CD14-positive monocyte (primary cell): ENCODE measurements at regions not wholly inside any gene's neighbourhood (a gene's known extent, or its start where the extent isn't known, plus 50 kb on each side); places are given as distances from the start of the nearest gene placed in this dataset.

ENCODE experiments used
- DNase-seq, 3 donors: peaks; one replicate each; pipeline ENCODE4 v3.0.0-alpha.2; 2011 to 2022
- H2AFZ ChIP-seq: 2 replicates; pipeline ENCODE4 v1.6.0; 2012; ENCODE audit warnings: mild to moderate bottlenecking, low read depth, low read length, inconsistent platforms; ENCODE audit not compliant: insufficient read depth, poor library complexity, severe bottlenecking
- H3K27ac ChIP-seq, 2 donors: 1 replicate in 1 of 2; 2 replicates in 1 of 2; pipeline ENCODE4 v1.5.1; 2012 to 2013; ENCODE audit warnings: low read length in 2 of 2, control low read depth in 1 of 2, inconsistent platforms in 1 of 2, low read depth in 1 of 2, mild to moderate bottlenecking in 1 of 2
- H3K27me3 ChIP-seq, 2 donors: one replicate each; pipeline versions ENCODE4 v1.6.0 to v1.6.1; 2011 to 2013; ENCODE audit warnings: low read length in 2 of 2; ENCODE audit not compliant: control insufficient read depth in 2 of 2, insufficient read depth in 2 of 2
- H3K36me3 ChIP-seq, 2 donors: replicated peaks in 1 of 2; 1 replicate in 1 of 2; 2 replicates in 1 of 2; pipeline versions ENCODE4 v1.5.1 to v1.6.1; 2012 to 2013; ENCODE audit warnings: low read length in 2 of 2, control low read depth in 1 of 2, inconsistent platforms in 1 of 2, mild to moderate bottlenecking in 1 of 2; ENCODE audit not compliant: insufficient read depth in 2 of 2, control insufficient read depth in 1 of 2
- H3K4me1 ChIP-seq, 2 donors: 1 replicate in 1 of 2; 2 replicates in 1 of 2; pipeline versions ENCODE4 v1.5.1 to v1.6.1; 2012 to 2013; ENCODE audit warnings: low read length in 2 of 2, control low read depth in 1 of 2, inconsistent platforms in 1 of 2, mild to moderate bottlenecking in 1 of 2, moderate library complexity in 1 of 2; ENCODE audit not compliant: insufficient read depth in 2 of 2, control insufficient read depth in 1 of 2
- H3K4me2 ChIP-seq: replicated peaks from 2 replicates; pipeline ENCODE3; 2012; ENCODE audit warnings: low read length, moderate library complexity, mild to moderate bottlenecking; ENCODE audit not compliant: poor library complexity, severe bottlenecking; ENCODE audit errors: extremely low read depth
- H3K4me3 ChIP-seq, 3 experiments: fragments of 200-600 bp in 1 of 3; sonication (generic) in 1 of 3; replicated peaks in 1 of 3; 1 replicate in 2 of 3; 2 replicates in 1 of 3; pipeline ENCODE4 v1.5.1; 2011 to 2013; ENCODE audit warnings: low read length in 3 of 3, mild to moderate bottlenecking in 3 of 3, control low read depth in 2 of 3, low read depth in 2 of 3, inconsistent platforms in 1 of 3, moderate library complexity in 1 of 3
- H3K79me2 ChIP-seq: 2 replicates; pipeline ENCODE4 v1.6.0; 2012; ENCODE audit warnings: mild to moderate bottlenecking, control low read depth, inconsistent platforms, low read length, moderate library complexity; ENCODE audit not compliant: insufficient read depth
- H3K9ac ChIP-seq: 2 replicates; pipeline ENCODE4 v1.6.0; 2017; ENCODE audit warnings: low read length, mild to moderate bottlenecking; ENCODE audit not compliant: insufficient read depth, poor library complexity, severe bottlenecking
- H3K9me3 ChIP-seq, 2 donors: replicated peaks in 1 of 2; 1 replicate in 1 of 2; 2 replicates in 1 of 2; pipeline versions ENCODE4 v1.5.1 to v1.6.1; 2012 to 2013; ENCODE audit warnings: low read length in 2 of 2, control low read depth in 1 of 2; ENCODE audit not compliant: control insufficient read depth in 1 of 2, insufficient read depth in 1 of 2
- H4K20me1 ChIP-seq: 2 replicates; pipeline ENCODE4 v1.6.0; 2012; ENCODE audit warnings: mild to moderate bottlenecking, low read length, control low read depth, moderate library complexity; ENCODE audit not compliant: insufficient read depth
- H3K27ac Mint-ChIP-seq, 7 donors: one replicate each; pipeline ENCODE4 v1.8.0; 2020; ENCODE audit warnings: mild to moderate bottlenecking in 7 of 7, mixed read lengths in 7 of 7, moderate library complexity in 6 of 7, inconsistent platforms in 2 of 7
- H3K27me3 Mint-ChIP-seq, 3 donors: one replicate each; pipeline ENCODE4 v1.8.0; 2021 to 2022; ENCODE audit warnings: low read depth in 3 of 3, mild to moderate bottlenecking in 3 of 3, mixed read lengths in 3 of 3, moderate library complexity in 3 of 3, inconsistent platforms in 1 of 3
- H3K36me3 Mint-ChIP-seq, 2 donors: one replicate each; pipeline ENCODE4 v1.8.0; 2020; ENCODE audit warnings: mixed read lengths in 2 of 2, inconsistent platforms in 1 of 2, mild to moderate bottlenecking in 1 of 2
- H3K4me1 Mint-ChIP-seq: one replicate; pipeline ENCODE4 v1.8.0; 2020; ENCODE audit warnings: mild to moderate bottlenecking, mixed read lengths
- H3K4me3 Mint-ChIP-seq, 2 donors: one replicate each; pipeline ENCODE4 v1.8.0; 2020; ENCODE audit warnings: mild to moderate bottlenecking in 2 of 2, mixed read lengths in 2 of 2, moderate library complexity in 1 of 2
- H3K9me3 Mint-ChIP-seq, 7 donors: one replicate each; pipeline ENCODE4 v1.8.0; 2020 to 2022; ENCODE audit warnings: mixed read lengths in 7 of 7, mild to moderate bottlenecking in 6 of 7, moderate library complexity in 6 of 7, inconsistent platforms in 2 of 7
- CTCF ChIP-seq: fragments of 200-600 bp; IDR thresholded peaks from one replicate; pipeline ENCODE4 v1.8.0; 2022; ENCODE audit warnings: antibody characterized with exemption, mild to moderate bottlenecking
- WGBS: methylation state at CpG from one replicate; pipeline ENCODE4 v1.1.5; 2013; ENCODE audit warnings: missing lambda C conversion rate; ENCODE audit not compliant: insufficient coverage; 5-methylcytosine and 5-hydroxymethylcytosine counted together
- intact Hi-C, 2 donors: fragments of 100-400 bp; cut with micrococcal nuclease; formaldehyde crosslinking; loops; one replicate each; pipeline versions ENCODE4 v1.15.0 to v1.15.1; 2023

- intact Hi-C loops = no loop called here
- Mint-ChIP-seq H3K9me3 (no peaks in the 10 kb centered on the region), H3K4me1 (no peaks in the 10 kb centered on the region), H3K36me3 (no peaks in the 10 kb centered on the region), H3K27ac (no peak overlapping the region), H3K4me3 (no peak overlapping the region), H3K27me3 (peaks cover 0 to 18% (median 14%) of the 10 kb centered on the region in 3 donors)
- Histone ChIP-seq H3K27me3 (peaks cover 4 to 7% of the 10 kb centered on the region in 2 donors), H3K9me3 (no peaks in the 10 kb centered on the region), H3K4me2 (no peak overlapping the region), H3K27ac (no peak overlapping the region), H3K9ac (no peak overlapping the region), H4K20me1 (no peaks in the 10 kb centered on the region), H3K4me1 (no peaks in the 10 kb centered on the region), H3K4me3 (no peak overlapping the region), H3K79me2 (no peaks in the 10 kb centered on the region), H2AFZ (no peak overlapping the region), H3K36me3 (no peaks in the 10 kb centered on the region)
- DNase-seq = no peak
- no CpG with 5 or more reads among the region's 2 CpGs for WGBS
- TF ChIP-seq CTCF = no peak
Measured at GRCh38 chr20:22942742-22943141, 92.4 kb upstream of the SSTR4 start.

- Histone ChIP-seq H3K27me3 (peaks cover 4 to 5% of the 10 kb centered on the region in 2 donors), H3K36me3 (no peaks in the 10 kb centered on the region), H3K9ac (no peak overlapping the region), H3K9me3 (no peaks in the 10 kb centered on the region), H4K20me1 (no peaks in the 10 kb centered on the region), H3K27ac (no peak overlapping the region), H3K79me2 (no peaks in the 10 kb centered on the region), H3K4me1 (no peaks in the 10 kb centered on the region), H2AFZ (no peak overlapping the region), H3K4me3 (no peak overlapping the region), H3K4me2 (no peak overlapping the region)
- H3K4me1 Mint-ChIP-seq = no peaks in the 10 kb centered on the region
- intact Hi-C loops = no loop called here
- H3K36me3 Mint-ChIP-seq = no peaks in the 10 kb centered on the region
- TF ChIP-seq CTCF = no peak
- H3K27ac Mint-ChIP-seq = no peak overlapping the region
- H3K27me3 Mint-ChIP-seq = peaks cover 0 to 14% (median 10%) of the 10 kb centered on the region in 3 donors
- no peak for DNase-seq
- no peak overlapping the region for H3K4me3 Mint-ChIP-seq
- 31% methylated on average over 2 of the region's 4 CpGs for WGBS
- H3K9me3 Mint-ChIP-seq = no peaks in the 10 kb centered on the region
Measured at GRCh38 chr20:22944062-22944461, 91.0 kb upstream of the SSTR4 start.
